ENCODE measurements at regions not wholly inside any gene's neighbourhood (a gene's known extent, or its start where the extent isn't known, plus 50 kb on each side); places are given as distances from the start of the nearest gene placed in this dataset.

DNA sequence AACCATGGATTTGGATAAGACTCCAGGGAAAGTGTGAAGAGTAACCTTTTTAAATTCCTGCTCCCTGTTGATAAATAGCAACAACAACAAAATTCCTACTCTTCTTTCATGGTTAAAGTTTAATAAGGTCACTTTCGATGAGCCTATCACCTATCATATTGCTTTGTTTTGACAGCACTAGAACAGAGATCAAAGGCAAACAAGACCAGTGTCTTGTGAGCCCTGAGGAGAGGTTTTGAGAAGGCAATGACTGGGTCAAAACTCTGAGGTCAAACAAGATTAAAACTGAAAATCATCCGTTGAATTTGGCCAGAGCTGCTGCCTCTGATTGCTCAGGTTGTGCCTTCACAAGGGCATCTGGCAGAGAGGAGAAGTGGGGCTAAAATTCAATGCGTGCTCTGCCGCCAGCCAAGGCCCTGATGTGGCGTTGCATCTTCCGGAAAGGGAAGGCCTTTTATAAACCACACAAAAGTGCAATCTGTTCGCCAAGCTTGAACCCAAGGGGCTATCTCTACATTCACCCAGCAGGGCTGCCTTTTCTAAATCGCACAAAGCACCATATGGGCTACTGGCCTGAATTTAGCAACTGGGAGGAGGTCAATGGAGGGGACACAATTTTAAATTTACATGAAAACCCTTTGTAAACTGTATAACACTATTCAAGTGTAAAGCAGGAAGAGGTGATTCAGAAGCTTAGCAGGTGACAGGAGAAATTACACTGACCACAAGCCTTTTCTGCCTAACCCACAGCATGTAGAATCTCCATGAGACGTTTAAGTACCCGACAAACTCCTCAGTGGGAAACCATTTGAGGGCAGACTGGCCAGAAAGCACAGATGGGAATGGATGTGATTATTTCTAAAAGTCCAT, 140.8 kb downstream of the DAD1 start:
- no peak overlapping the region for H3K4me3 ChIP-seq
- H3K4me2 ChIP-seq: no peak overlapping the region

GRCh38 chr14:22438742-22439141, 150.3 kb downstream of the DAD1 start:
- no peaks in the 10 kb centered on the region for H4K20me1 ChIP-seq
- H3K27ac ChIP-seq: no peak overlapping the region
- H3K9ac ChIP-seq: no peak overlapping the region
- no peaks in the 10 kb centered on the region for H3K4me1 ChIP-seq
- no peaks in the 10 kb centered on the region for H3K36me3 ChIP-seq
- no peak for TF ChIP-seq Cebpa-rat (IDR thresholded peaks at IDR 0.05)
- no peak overlapping the region for H3K4me2 ChIP-seq
- no peaks in the 10 kb centered on the region for H3K9me3 ChIP-seq
- no peaks in the 10 kb centered on the region for H3K27me3 ChIP-seq
- no peak overlapping the region for H3K4me3 ChIP-seq

More for the DNA sequence above, 140.8 kb downstream of the DAD1 start:
- no peak overlapping the region for H3K27ac ChIP-seq
- H3K27me3 ChIP-seq: no peaks in the 10 kb centered on the region
- no peaks in the 10 kb centered on the region for H4K20me1 ChIP-seq
- TF ChIP-seq Cebpa-rat (IDR thresholded peaks at IDR 0.05): no peak
- no peak overlapping the region for H3K9ac ChIP-seq
- H3K9me3 ChIP-seq: no peaks in the 10 kb centered on the region
- H3K4me1 ChIP-seq: no peaks in the 10 kb centered on the region
- no peaks in the 10 kb centered on the region for H3K36me3 ChIP-seq

GRCh38 chr14:22434901-22435550, 154.0 kb downstream of the DAD1 start:
- no peak overlapping the region for H3K9ac ChIP-seq
- H3K36me3 ChIP-seq: no peaks in the 10 kb centered on the region
- no peaks in the 10 kb centered on the region for H3K27me3 ChIP-seq
- H3K4me2 ChIP-seq: no peak overlapping the region
- H3K4me1 ChIP-seq: no peaks in the 10 kb centered on the region
- H3K9me3 ChIP-seq: no peaks in the 10 kb centered on the region
- no peak overlapping the region for H3K4me3 ChIP-seq
- H4K20me1 ChIP-seq: no peaks in the 10 kb centered on the region
- no peak overlapping the region for H3K27ac ChIP-seq
- no peak for TF ChIP-seq Cebpa-rat (IDR thresholded peaks at IDR 0.05)

DNA sequence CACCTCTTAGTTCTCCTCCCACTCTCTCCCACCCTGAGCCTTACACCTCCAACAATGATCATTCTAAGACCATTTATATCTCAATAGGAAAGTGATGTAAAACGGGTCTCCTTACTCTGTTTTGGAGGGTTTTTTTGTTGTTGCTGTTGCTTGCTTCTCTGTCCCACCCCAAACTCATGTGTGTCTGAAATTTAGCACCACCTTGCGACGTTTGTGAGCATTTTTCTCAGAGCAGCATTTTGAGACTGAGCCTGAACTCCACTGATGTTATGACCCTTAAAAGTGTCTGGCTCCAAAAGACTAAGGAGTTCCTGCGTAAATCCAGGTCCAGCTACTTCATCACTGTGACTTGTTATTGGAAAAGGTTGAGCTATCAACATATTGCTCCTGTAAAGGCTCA, 155.0 kb downstream of the DAD1 start:
- no peaks in the 10 kb centered on the region for H3K4me1 ChIP-seq
- H3K4me3 ChIP-seq: no peak overlapping the region
- H3K4me2 ChIP-seq: no peak overlapping the region
- TF ChIP-seq Cebpa-rat (IDR thresholded peaks at IDR 0.05): no peak
- no peak overlapping the region for H3K9ac ChIP-seq
- H3K9me3 ChIP-seq: no peaks in the 10 kb centered on the region
- no peaks in the 10 kb centered on the region for H3K27me3 ChIP-seq
- no peak overlapping the region for H3K27ac ChIP-seq
- H3K36me3 ChIP-seq: no peaks in the 10 kb centered on the region
- H4K20me1 ChIP-seq: no peaks in the 10 kb centered on the region

GRCh38 chr14:22433069-22433468, 156.0 kb downstream of the DAD1 start:
- H3K9ac ChIP-seq: no peak overlapping the region
- H4K20me1 ChIP-seq: no peaks in the 10 kb centered on the region
- no peaks in the 10 kb centered on the region for H3K9me3 ChIP-seq
- TF ChIP-seq Cebpa-rat (IDR thresholded peaks at IDR 0.05): no peak
- H3K27ac ChIP-seq: no peak overlapping the region
- H3K4me1 ChIP-seq: no peaks in the 10 kb centered on the region
- H3K4me3 ChIP-seq: no peak overlapping the region
- no peaks in the 10 kb centered on the region for H3K27me3 ChIP-seq
- H3K36me3 ChIP-seq: no peaks in the 10 kb centered on the region
- H3K4me2 ChIP-seq: no peak overlapping the region

DNA sequence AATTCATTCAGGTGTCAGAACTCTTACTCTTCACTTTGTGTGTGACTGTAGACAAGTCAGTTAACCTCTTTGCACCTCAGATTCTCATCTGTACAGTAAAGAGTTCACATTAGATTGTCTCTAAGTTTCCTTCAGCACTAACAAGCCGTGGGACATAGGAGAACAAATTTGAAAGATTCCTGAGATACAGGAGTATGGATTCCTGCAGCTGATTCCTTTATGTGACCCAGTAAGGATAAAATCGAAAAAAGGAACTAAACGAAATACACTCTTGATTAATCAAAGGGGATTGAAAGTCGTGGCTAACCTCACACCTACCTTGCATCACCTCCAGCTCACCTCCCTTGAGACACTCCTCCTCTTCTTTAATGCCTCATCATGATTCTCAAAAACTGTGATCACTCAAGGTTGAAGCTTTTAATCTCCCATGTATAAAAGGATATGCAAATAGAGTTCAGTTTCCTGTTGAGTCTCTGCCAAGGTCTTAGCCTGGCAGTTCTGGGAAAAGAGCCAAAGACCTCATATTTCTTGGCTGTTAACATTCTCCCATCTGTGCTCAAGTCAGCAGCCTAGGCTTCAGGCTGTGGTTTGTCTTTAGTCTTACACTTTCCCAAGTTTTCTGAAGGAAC, 156.6 kb downstream of the DAD1 start:
- H3K9ac ChIP-seq: no peak overlapping the region
- H3K9me3 ChIP-seq: no peaks in the 10 kb centered on the region
- no peak overlapping the region for H3K27ac ChIP-seq
- no peak for TF ChIP-seq Cebpa-rat (IDR thresholded peaks at IDR 0.05)
- H3K4me2 ChIP-seq: no peak overlapping the region
- H3K36me3 ChIP-seq: no peaks in the 10 kb centered on the region
- no peak overlapping the region for H3K4me3 ChIP-seq
- no peaks in the 10 kb centered on the region for H3K4me1 ChIP-seq
- H4K20me1 ChIP-seq: no peaks in the 10 kb centered on the region
- no peaks in the 10 kb centered on the region for H3K27me3 ChIP-seq

DNA sequence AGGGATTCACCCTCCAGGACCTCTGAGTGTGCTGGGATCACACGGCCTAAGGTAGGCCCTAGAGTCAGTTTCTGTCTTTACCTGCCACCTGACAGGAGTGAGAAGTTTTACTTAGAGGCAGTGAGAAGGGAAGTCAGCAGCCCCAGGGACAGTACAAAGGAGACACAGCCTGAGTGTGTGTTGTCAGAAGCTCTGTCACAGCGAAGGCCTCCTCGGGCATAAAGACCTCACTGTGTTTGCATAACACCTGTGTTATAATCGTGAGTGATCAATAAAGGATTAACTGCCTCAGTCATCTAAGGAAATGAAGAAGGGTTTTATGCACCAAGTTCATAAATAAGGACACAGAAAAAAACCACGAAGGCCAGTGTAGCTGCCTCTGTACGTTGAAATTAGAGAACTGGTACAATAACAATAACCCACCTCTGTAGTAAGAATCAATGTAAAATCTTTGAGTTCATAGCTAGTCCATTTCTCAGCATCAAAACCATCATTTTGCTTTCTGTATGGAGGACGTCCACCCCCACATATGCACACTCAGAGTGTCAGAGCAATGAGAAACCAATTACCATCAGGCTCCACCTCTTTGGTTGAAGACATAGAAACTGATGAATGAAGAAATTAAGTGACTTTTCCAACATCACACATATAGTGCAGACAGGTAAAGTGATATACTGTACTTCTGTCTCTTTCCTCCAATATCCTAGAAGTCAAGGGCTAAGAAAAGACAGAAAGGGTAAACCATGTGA, 159.3 kb downstream of the DAD1 start:
- no peaks in the 10 kb centered on the region for H4K20me1 ChIP-seq
- no peaks in the 10 kb centered on the region for H3K36me3 ChIP-seq
- H3K4me1 ChIP-seq: no peaks in the 10 kb centered on the region
- H3K27me3 ChIP-seq: no peaks in the 10 kb centered on the region
- H3K9ac ChIP-seq: no peak overlapping the region
- no peak for TF ChIP-seq Cebpa-rat (IDR thresholded peaks at IDR 0.05)
- no peak overlapping the region for H3K4me2 ChIP-seq
- no peak overlapping the region for H3K27ac ChIP-seq
- H3K4me3 ChIP-seq: no peak overlapping the region
- no peaks in the 10 kb centered on the region for H3K9me3 ChIP-seq

DNA sequence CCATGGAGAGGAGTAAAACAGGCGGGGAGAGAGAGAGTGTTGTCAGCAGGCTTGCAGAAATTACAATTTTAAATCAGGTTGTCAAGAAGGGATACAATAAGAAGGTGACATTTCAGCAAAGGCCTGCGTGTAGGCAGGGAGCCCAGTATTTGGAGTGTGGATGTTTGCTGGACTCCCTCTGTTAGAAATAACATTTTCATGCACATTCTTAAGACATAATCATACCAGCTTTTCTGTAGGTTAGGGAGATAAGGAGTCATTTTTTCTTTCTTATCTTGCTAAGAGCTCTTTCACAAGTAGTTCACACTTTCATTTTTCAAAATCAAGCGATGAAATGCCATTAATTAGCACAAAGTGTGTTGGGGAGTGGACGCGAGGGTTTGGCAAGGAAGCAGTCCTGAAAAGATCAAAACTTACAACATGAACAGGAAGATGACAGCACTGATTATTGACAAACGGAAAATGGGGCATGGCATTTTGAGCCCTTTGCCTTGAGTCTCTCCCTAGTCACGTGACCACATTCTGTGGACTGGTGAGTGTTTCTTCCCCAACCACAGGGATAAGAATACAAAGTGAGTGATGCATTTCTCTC, 160.2 kb downstream of the DAD1 start:
- no peaks in the 10 kb centered on the region for H3K27me3 ChIP-seq
- no peak overlapping the region for H3K27ac ChIP-seq
- no peak for TF ChIP-seq Cebpa-rat (IDR thresholded peaks at IDR 0.05)
- no peak overlapping the region for H3K9ac ChIP-seq
- no peaks in the 10 kb centered on the region for H3K36me3 ChIP-seq
- H4K20me1 ChIP-seq: no peaks in the 10 kb centered on the region
- no peak overlapping the region for H3K4me2 ChIP-seq
- no peaks in the 10 kb centered on the region for H3K9me3 ChIP-seq
- H3K4me3 ChIP-seq: no peak overlapping the region
- no peaks in the 10 kb centered on the region for H3K4me1 ChIP-seq

DNA sequence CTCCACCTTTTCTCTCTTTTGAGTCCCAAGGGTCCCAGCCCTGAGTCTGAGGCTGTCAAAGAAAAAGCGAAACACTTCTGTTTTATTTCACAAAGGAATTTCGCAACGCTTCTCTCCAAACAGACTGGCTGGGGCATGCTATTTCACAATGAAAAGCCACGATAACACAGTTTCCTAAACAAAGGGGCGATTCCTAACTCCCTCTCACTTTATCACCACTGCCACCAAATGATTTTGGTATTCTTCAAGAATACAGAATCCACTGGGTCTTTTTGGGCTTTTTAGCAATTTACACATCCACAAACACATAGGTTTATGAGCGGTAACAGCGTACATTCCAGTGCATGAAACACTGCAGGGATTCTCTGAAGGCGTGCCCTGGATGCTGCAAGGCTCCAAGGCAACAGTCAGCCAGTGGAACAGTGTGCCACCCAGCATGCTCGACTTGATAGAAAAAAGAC, 161.2 kb downstream of the DAD1 start:
- Histone ChIP-seq H3K27ac (no peak overlapping the region), H3K27me3 (no peaks in the 10 kb centered on the region), H3K9me3 (no peaks in the 10 kb centered on the region), H3K9ac (no peak overlapping the region), H3K4me3 (no peak overlapping the region), H3K4me1 (no peaks in the 10 kb centered on the region; the same call in 1 of the 2 replicates), H3K36me3 (no peaks in the 10 kb centered on the region), H4K20me1 (no peaks in the 10 kb centered on the region), H3K4me2 (no peak overlapping the region)
- no peak for TF ChIP-seq Cebpa-rat (IDR thresholded peaks at IDR 0.05)

All from BLaER1 (cell line).